HG03521 (cell line): ENCODE measurements at regions not wholly inside any gene's neighbourhood (a gene's known extent, or its start where the extent isn't known, plus 50 kb on each side); places are given as distances from the start of the nearest gene placed in this dataset.
"Not testable (repeated sequence)": the region's sequence is repeated elsewhere in the genome, so short reads cannot be mapped to it uniquely, and the experiment has no call there.

Experiments
- ATAC-seq: cut with Tn5 transposase; IDR thresholded peaks from one replicate; pipeline ENCODE4 v1.9.1; 2021; ENCODE audit warnings: mild to moderate bottlenecking, moderate library complexity; ENCODE audit not compliant: unreplicated experiment

DNA sequence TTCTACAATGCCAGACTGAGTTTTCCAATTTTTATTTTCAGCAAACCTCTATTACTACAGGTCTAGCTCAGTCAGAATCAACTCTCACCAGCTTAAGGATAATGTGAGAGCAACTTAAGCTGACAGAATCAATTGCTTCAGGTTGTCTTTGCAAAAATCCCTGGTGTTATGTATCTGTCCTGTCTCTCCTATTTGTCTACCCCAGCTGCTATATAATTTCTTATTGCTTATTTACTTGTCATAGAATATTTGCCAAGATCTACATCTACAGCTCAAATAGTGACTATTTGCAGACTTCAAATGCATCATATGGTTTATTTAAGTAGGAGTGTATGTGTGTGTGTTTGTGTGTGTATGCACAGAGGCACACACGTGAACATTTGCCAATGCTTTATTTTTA, 54.1 kb downstream of the FOXG1 start:
- ATAC-seq: no peak

- ATAC-seq: no peak
Measured at GRCh38 chr14:28821993-28822392, 55.4 kb downstream of the FOXG1 start.

GRCh38 chr14:28823245-28823644, 56.7 kb downstream of the FOXG1 start:
- no peak for ATAC-seq

- no peak for ATAC-seq
Measured at GRCh38 chr14:28830115-28830534, 63.5 kb downstream of the FOXG1 start.

DNA sequence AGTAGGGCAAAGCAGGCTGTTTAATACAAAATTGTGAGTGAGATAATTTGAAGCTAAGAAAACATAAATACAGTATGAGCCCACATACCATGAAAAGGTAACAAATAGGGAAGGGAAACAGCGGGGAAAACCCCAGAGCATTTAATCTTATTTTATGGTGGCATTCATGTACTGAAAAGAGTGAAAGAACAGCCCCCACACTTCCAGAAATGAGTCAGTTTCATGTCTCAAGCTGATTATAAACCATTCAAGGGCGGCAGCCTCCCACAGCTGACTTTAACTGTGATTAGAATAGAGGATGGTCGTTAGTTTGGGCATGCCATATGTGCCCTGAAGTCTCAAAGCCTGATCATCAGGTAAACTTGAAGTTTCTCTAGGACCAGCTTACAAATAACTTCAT, 64.5 kb downstream of the FOXG1 start:
- peak; percentile 88 for ATAC-seq

DNA sequence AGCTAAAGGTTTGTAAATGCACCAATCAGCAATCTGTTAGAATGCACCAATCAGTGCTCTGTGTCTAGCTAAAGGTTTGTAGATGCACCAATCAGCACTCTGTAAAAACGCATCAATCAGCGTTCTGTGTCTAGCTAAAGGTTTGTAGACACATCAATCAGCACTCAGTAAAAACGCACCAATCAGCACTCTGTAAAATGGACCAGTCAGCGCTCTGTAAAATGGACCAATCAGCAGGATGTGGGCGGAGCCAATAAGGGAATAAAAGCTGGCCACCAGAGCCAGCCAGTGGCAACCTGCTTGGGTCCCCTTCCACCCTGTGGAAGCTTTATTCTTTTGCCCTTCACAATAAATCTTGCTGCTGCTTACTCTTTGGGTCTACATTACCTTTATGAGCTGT, 76.0 kb downstream of the FOXG1 start:
- ATAC-seq: not testable (repeated sequence)

GRCh38 chr14:28867571-28867970, 101.0 kb downstream of the FOXG1 start:
- no peak for ATAC-seq

- ATAC-seq: no peak
Measured at GRCh38 chr14:28870033-28870564, 103.5 kb downstream of the FOXG1 start.

- ATAC-seq: no peak
Measured at GRCh38 chr14:28875934-28876571, 109.5 kb downstream of the FOXG1 start.

GRCh38 chr14:28876572-28876945, 110.0 kb downstream of the FOXG1 start:
- ATAC-seq: no peak

GRCh38 chr14:28877923-28878322, 111.3 kb downstream of the FOXG1 start:
- ATAC-seq: no peak

DNA sequence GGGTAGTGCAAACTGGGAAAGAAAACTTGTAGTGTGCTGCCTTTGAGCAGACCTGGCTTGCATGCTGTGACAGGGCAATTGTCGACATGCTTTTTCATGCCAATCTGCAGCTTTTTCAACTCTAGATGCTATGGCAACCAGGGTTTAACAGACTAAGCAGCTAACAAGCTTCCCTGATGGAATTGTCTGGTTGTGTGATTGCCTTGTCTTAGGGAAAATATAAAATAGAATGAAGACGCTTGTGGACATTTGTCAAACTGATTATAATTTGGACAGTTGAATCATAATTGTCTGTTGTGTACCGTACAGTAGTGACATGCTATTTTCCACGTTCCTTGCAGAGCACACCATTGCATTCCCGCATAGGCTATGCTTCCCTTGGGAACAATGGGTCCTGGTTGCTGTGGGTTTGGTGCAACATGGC, 113.0 kb downstream of the FOXG1 start:
- no peak for ATAC-seq

- ATAC-seq: no peak
Measured at GRCh38 chr14:28886940-28887339, 120.4 kb downstream of the FOXG1 start.

- ATAC-seq: no peak
Measured at GRCh38 chr14:28895389-28895788, 128.8 kb downstream of the FOXG1 start.

- no peak for ATAC-seq
Measured at GRCh38 chr14:28896337-28896736, 129.8 kb downstream of the FOXG1 start.

GRCh38 chr14:28901631-28902030, 135.0 kb downstream of the FOXG1 start:
- ATAC-seq: no peak

DNA sequence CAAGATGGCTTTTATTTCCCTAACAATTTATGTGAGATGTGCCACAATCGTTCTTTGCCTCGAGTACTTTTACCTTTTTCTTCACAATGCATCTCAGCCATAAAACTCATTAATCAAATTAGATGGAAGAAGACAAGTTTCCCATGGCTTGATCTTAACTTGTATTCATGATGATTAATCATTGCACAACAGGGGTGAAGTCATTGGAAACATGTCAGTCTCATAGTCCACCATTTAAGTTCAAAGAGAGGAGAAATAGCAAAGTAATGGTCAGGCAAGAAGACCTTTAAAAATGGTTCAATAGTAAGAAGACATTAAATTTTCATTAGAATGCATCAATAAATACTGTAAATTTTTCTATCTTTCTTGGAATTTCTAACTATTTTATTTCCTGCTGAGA, 136.3 kb downstream of the FOXG1 start:
- no peak for ATAC-seq

DNA sequence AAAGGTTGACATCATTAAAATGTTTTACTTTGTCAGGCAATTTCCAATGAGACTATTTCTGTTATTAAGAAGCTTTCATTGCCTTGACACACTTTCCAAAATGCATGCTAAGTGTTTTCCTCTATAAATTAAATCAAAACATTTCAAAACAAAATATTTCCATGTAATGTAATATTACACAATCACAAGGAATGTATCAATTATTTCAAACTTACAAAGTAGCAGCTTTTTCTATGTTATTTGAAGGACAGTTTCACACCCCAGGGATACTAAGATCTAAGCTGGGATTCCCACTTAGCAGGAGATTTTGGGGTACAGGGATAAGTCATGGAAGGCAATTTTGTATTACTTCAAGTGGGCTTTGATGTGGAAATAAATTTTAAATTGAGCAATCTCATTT, 144.9 kb downstream of the FOXG1 start:
- ATAC-seq: no peak

GRCh38 chr14:28913056-28913455, 146.5 kb downstream of the FOXG1 start:
- no peak for ATAC-seq

GRCh38 chr14:28926122-28926521, 159.5 kb downstream of the FOXG1 start:
- ATAC-seq: no peak

DNA sequence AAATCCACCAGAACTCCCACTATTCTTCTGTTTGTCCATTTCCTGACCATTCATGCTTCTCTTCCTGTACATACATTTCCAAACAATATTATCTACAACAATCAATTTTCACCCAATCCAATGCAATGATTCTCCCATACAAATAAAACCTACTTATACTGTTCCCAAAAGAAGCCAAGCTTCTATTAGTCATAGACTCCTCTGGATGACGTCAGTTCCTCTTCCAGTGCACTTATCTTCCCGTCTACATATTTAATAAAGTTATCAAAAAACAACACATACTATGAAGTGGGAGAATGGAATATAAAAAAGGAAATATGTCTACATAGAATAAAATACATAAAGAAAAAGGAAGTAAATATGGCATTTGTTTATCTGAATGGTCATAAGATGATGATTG, 165.4 kb downstream of the FOXG1 start:
- ATAC-seq: no peak

GRCh38 chr14:28936601-28937000, 170.0 kb downstream of the FOXG1 start:
- no peak for ATAC-seq

- ATAC-seq: no peak
Measured at GRCh38 chr14:28941758-28942157, 175.2 kb downstream of the FOXG1 start.
